ENCODE measurements at regions not wholly inside any gene's neighbourhood (a gene's known extent, or its start where the extent isn't known, plus 50 kb on each side); places are given as distances from the start of the nearest gene placed in this dataset.

DNA sequence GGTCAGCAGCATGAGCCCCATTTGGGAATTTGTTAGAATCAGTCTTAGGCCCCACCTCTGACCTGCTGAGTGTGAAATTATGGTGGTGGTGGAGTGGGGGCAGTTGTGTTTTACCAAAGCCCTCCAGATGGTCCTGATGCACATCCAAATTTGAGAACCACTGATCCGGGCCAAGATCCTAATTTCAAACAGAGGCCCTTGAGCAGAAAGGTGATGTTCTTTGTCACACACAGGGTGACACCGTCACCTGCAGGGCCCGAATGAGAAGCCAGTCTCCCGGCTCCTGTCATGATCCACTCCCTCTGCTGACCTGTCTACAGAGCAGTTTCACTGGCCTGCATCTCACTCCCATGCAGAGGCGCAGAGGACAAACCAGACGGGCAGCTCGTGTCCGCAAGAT is 129.9 kb downstream of the TRIM43 start:
- TF ChIP-seq, protein P1, sequence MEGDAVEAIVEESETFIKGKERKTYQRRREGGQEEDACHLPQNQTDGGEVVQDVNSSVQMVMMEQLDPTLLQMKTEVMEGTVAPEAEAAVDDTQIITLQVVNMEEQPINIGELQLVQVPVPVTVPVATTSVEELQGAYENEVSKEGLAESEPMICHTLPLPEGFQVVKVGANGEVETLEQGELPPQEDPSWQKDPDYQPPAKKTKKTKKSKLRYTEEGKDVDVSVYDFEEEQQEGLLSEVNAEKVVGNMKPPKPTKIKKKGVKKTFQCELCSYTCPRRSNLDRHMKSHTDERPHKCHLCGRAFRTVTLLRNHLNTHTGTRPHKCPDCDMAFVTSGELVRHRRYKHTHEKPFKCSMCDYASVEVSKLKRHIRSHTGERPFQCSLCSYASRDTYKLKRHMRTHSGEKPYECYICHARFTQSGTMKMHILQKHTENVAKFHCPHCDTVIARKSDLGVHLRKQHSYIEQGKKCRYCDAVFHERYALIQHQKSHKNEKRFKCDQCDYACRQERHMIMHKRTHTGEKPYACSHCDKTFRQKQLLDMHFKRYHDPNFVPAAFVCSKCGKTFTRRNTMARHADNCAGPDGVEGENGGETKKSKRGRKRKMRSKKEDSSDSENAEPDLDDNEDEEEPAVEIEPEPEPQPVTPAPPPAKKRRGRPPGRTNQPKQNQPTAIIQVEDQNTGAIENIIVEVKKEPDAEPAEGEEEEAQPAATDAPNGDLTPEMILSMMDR (conservative IDR thresholded peaks at IDR 0.05) = no peak
- TF ChIP-seq ZFX (IDR thresholded peaks at IDR 0.05) = no peak
